Neural crest cell (in vitro differentiated cells): ENCODE measurements at regions not wholly inside any gene's neighbourhood (a gene's known extent, or its start where the extent isn't known, plus 50 kb on each side); places are given as distances from the start of the nearest gene placed in this dataset.

Experiments
- DNase-seq: peaks from one replicate; pipeline ENCODE4 v3.0.0; 2021; ENCODE audit warnings: low read depth, mixed read lengths, low spot score
- H3K27ac Mint-ChIP-seq: one replicate; pipeline ENCODE4 v1.8.0; 2021; ENCODE audit warnings: mild to moderate bottlenecking, mixed read lengths; ENCODE audit not compliant: unreplicated experiment
- H3K27me3 Mint-ChIP-seq: 2 replicates; pipeline ENCODE4 v1.8.0; 2021; ENCODE audit warnings: low read depth, mild to moderate bottlenecking, mixed read lengths
- H3K36me3 Mint-ChIP-seq: 2 replicates; pipeline ENCODE4 v1.8.0; 2021; ENCODE audit warnings: low read depth, mild to moderate bottlenecking, mixed read lengths
- H3K4me1 Mint-ChIP-seq: 2 replicates; pipeline ENCODE4 v1.8.0; 2021; ENCODE audit warnings: mixed read lengths
- H3K4me3 Mint-ChIP-seq: one replicate; pipeline ENCODE4 v1.8.0; 2021; ENCODE audit warnings: mild to moderate bottlenecking, mixed read lengths
- H3K9me3 Mint-ChIP-seq: 2 replicates; pipeline ENCODE4 v1.8.0; 2021; ENCODE audit warnings: mixed read lengths
- TF ChIP-seq, protein P1 (sequence below): fragments of 200-600 bp; sonication (generic); conservative IDR thresholded peaks from 2 replicates; pipeline ENCODE4 v1.5.0; 2021; ENCODE audit warnings: antibody characterized with exemption, mild to moderate bottlenecking

DNA sequence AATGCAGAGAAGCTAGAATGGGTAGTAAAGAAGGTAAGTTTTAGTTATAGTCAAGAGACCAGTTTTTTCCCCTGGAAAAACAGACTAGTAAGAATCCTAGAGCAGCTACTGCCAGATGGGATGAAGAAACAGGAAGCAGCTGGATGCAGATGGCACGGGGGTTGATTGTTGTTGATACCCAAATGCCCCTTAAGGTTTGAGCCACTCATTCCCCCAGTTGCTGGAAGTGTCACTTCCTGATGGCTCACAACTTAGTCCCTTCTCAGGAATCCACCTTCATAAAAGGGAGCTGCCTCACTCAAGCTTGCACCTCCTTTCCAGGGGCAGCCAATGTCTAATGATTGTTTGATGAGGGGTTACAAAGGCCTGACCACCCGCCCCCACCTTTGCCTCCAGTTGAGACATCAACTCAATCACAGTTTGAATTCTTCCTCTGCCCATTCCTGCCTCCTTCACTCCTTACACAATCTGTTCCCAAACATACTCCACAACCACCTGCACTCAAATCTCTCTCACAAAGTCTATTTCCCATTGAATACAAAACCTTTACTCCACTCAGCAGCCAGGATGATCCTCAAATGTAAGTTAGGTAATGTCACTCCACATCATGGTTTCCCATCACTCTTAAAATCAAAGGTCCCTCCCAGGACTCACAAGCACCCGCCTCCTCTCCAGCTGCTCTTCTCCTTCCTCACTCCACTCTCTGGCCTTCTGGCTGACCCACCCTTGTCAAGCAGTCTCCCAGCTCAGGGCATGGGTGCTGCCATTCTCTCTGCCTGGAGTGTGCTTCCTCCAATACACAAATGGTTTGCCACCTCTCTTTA lies 450.1 kb upstream of the THBS1 start:
- H3K4me3 Mint-ChIP-seq = no peak overlapping the region
- H3K36me3 Mint-ChIP-seq = no peaks in the 10 kb centered on the region
- TF ChIP-seq, protein P1, sequence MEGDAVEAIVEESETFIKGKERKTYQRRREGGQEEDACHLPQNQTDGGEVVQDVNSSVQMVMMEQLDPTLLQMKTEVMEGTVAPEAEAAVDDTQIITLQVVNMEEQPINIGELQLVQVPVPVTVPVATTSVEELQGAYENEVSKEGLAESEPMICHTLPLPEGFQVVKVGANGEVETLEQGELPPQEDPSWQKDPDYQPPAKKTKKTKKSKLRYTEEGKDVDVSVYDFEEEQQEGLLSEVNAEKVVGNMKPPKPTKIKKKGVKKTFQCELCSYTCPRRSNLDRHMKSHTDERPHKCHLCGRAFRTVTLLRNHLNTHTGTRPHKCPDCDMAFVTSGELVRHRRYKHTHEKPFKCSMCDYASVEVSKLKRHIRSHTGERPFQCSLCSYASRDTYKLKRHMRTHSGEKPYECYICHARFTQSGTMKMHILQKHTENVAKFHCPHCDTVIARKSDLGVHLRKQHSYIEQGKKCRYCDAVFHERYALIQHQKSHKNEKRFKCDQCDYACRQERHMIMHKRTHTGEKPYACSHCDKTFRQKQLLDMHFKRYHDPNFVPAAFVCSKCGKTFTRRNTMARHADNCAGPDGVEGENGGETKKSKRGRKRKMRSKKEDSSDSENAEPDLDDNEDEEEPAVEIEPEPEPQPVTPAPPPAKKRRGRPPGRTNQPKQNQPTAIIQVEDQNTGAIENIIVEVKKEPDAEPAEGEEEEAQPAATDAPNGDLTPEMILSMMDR = no peak
- no peaks in the 10 kb centered on the region for H3K27me3 Mint-ChIP-seq
- no peak for DNase-seq
- H3K27ac Mint-ChIP-seq = peak overlapping the region; percentile 54
- no peaks in the 10 kb centered on the region for H3K9me3 Mint-ChIP-seq
- peaks cover 6% of the 10 kb centered on the region for H3K4me1 Mint-ChIP-seq

DNA sequence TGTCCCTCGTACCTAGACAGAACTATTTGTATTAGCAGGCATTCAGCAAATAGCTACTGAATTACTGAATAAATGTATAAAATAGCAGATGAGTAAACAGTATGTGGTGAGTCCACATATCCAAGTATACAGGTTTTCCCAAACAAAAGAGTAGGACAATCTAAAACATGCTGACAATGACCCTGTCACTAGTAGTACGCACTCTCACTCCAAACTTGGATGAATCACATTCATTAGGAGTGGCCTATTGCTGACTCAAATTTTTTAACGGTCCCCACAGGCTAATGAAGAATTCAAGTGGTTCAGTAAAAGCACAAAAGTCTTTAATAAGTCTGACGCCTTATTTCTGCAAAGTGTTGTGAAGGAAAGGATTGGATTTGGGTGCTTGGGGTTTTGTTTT lies 449.3 kb upstream of the THBS1 start:
- Mint-ChIP-seq H3K36me3 (no peaks in the 10 kb centered on the region), H3K27ac (no peak overlapping the region), H3K4me3 (no peak overlapping the region)

DNA sequence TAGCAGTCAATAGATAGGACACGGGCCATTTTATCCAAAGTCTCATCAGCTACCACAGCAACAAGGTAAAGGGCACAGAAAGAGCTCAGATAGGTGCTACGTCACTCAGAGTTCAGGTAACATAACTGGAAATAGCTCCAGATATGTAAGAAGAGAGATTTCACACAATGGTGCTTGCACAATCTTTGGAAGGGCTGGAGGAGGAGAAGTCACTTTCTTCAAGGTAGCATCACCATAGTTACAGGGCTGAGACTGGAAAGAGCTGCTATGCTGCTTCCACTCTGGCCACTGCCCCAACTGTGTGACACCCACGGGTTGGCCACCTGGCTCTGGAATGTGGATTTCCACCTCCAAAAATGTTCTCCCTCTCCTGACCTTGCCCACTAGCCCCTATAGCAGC lies 448.8 kb upstream of the THBS1 start:
- no peaks in the 10 kb centered on the region for H3K27me3 Mint-ChIP-seq
- H3K4me3 Mint-ChIP-seq = no peak overlapping the region
- H3K27ac Mint-ChIP-seq = no peak overlapping the region
- DNase-seq = no peak
- H3K36me3 Mint-ChIP-seq = no peaks in the 10 kb centered on the region
- no peaks in the 10 kb centered on the region for H3K9me3 Mint-ChIP-seq
- peaks cover 6% of the 10 kb centered on the region for H3K4me1 Mint-ChIP-seq
- TF ChIP-seq, protein P1 = no peak

More for the DNA sequence above, 449.3 kb upstream of the THBS1 start:
- TF ChIP-seq, protein P1 = no peak
- H3K4me1 Mint-ChIP-seq = peaks cover 6% of the 10 kb centered on the region
- DNase-seq = no peak
- H3K9me3 Mint-ChIP-seq = no peaks in the 10 kb centered on the region
- H3K27me3 Mint-ChIP-seq = no peaks in the 10 kb centered on the region

DNA sequence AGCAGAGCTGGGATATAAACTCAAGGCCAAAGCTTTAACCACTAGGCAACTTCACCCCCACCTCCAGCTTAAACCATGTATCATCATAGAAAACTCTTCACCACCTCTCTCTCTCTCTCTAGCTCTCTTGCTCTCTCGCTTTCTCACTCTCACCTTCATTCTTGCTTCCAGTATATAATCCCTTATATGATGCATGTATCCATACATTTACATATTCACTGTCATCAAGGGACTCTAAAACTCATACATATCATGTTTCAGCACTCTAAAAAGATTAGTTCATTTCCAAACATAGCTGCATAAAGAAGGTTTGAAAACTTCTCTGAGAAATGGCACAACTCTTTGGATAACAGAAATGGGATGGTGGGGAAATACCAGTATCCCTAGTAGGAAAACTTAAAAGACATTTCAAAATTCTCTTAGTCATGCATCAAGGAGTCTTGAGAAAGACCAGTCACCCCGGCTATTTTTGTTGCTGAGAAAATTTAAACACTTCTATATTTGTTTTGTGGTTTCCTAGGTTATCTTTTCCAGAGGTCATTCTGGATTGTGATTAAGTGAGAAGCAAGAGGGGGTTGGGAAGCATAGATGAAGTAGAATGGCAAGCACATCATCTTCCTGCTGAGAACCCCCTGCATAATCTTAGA lies 447.8 kb upstream of the THBS1 start:
- DNase-seq = no peak
- no peak overlapping the region for H3K4me3 Mint-ChIP-seq
- peaks cover 4% of the 10 kb centered on the region for H3K4me1 Mint-ChIP-seq
- no peaks in the 10 kb centered on the region for H3K27me3 Mint-ChIP-seq
- H3K27ac Mint-ChIP-seq = no peak overlapping the region
- no peaks in the 10 kb centered on the region for H3K36me3 Mint-ChIP-seq
- TF ChIP-seq, protein P1 = no peak
- no peaks in the 10 kb centered on the region for H3K9me3 Mint-ChIP-seq

DNA sequence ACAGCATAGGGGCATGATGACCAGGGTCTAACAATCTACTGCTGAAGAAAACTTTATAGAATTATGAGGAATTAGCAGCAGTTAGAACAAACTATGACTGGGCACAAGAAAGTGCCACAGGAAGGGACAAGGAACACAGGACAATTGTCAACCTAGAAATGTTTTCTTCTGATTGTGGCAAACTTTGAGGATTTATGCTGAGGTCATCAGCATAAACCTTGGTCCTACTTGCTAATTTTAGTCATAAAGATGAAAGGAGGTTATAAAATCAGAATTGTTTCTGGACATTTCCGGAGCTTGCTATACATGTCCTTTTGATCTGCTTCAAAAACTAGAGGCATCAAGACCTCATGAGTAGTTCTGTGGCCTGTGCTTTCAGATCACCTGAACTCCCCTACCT lies 446.6 kb upstream of the THBS1 start:
- Mint-ChIP-seq H3K4me1 (no peaks in the 10 kb centered on the region), H3K9me3 (no peaks in the 10 kb centered on the region), H3K27me3 (no peaks in the 10 kb centered on the region), H3K27ac (no peak overlapping the region), H3K36me3 (no peaks in the 10 kb centered on the region), H3K4me3 (no peak overlapping the region)
- no peak for DNase-seq
- TF ChIP-seq, protein P1 = no peak
